ENCODE measurements at regions not wholly inside any gene's neighbourhood (a gene's known extent, or its start where the extent isn't known, plus 50 kb on each side); places are given as distances from the start of the nearest gene placed in this dataset.

DNA sequence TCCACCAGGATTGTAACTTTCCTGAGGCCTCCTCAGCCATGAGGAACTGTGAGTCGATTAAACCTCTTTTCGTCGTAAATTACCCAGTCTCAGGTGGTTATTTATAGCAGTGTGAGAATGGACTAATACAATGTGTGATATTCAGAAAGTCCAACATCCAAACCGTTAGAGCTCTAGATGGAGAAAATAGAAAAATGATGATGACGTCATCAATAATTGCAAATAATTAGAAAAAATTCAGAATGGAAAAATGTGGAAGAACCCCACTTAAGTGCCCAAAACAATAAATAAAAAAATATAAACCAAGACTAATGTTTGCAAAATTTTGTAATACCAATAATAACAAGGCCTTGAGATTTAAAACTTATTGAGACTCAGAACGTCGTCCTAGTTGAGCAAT is 103.0 kb upstream of the PLPPR5 start:
- Histone ChIP-seq H3K4me3 (ENCODE audit: low read length) (no peak overlapping the region), H3K36me3 (ENCODE audit: insufficient read depth, low read length) (no peaks in the 10 kb centered on the region), H3K9me3 (ENCODE audit: low read length) (no peaks in the 10 kb centered on the region), H3K27me3 (ENCODE audit: insufficient read depth, low read length, poor library complexity, severe bottlenecking) (no peaks in the 10 kb centered on the region), H3K4me1 (ENCODE audit: insufficient read depth, low read length) (no peaks in the 10 kb centered on the region), H3K27ac (ENCODE audit: low read depth, low read length) (no peak overlapping the region)
- Mint-ChIP-seq H3K9me3 (no peaks in the 10 kb centered on the region), H3K4me1 (peaks cover 0 to 5% (median 5%) of the 10 kb centered on the region in 3 donors), H3K27ac (no peak overlapping the region), H3K4me3 (no peak overlapping the region), H3K36me3 (no peaks in the 10 kb centered on the region), H3K27me3 (peaks cover 0 to 2% of the 10 kb centered on the region in 2 donors)
- DNase-seq = no peak
- POLR2A ChIA-PET = no interaction called here
- CTCF ChIA-PET = no interaction called here

DNA sequence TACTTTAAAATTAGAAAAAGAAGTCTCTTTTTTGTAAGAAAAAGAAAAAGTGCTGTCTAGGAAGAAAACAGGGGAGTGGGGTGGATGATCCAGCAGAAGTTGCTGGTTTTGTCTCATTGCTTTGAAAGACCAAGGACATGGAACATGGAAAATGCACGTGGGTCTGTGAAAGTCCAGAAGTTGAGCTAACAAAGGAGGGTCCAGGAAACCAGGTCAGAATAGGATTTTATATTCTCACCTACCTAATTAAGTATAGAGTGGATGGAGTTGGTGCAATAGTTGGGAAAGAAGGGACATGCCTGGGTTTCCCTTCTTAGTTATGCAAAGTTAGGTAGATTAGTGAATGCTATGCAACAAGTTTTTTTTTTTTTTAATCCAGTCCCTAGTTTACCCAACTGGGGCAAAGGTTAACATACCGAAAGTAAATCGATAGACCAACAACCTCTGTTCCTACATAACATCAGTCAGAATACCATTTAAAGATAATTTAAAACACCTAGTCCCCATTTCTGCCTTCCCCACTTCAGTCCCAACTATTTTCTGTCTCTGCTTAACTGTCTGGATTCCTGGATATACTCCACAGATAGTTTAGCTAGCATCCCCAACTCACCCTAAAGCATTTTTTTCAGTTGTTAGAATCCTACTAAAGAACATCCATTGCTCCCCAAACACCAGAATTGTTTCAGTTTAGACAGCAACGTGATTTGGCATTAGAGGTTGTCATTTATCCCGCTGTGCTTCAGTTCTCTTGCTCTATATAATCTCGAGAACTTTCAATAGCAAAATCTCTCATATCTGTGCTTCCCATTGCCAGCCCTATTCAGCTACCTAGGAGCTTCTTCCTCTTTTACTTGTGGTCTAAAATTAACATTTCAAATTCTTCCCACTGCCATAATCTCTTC is 105.7 kb upstream of the PLPPR5 start:
- Mint-ChIP-seq H3K36me3 (no peaks in the 10 kb centered on the region), H3K27ac (no peak overlapping the region), H3K27me3 (peaks cover 3 to 4% of the 10 kb centered on the region in 2 donors), H3K4me3 (no peak overlapping the region), H3K4me1 (peaks cover 0 to 5% (median 5%) of the 10 kb centered on the region in 3 donors), H3K9me3 (no peaks in the 10 kb centered on the region)
- Histone ChIP-seq H3K27me3 (ENCODE audit: insufficient read depth, low read length, poor library complexity, severe bottlenecking) (no peaks in the 10 kb centered on the region), H3K27ac (ENCODE audit: low read depth, low read length) (no peak overlapping the region), H3K9me3 (ENCODE audit: low read length) (no peaks in the 10 kb centered on the region), H3K4me1 (ENCODE audit: insufficient read depth, low read length) (no peaks in the 10 kb centered on the region), H3K36me3 (ENCODE audit: insufficient read depth, low read length) (no peaks in the 10 kb centered on the region), H3K4me3 (ENCODE audit: low read length) (no peak overlapping the region)
- no peak for DNase-seq
- CTCF ChIA-PET = interaction anchor here (1.5 kb wide), 1 partner anchor 12 kb away, joined by 3 read pairs; no protein-coding TSS in a partner anchor
- POLR2A ChIA-PET = no interaction called here

DNA sequence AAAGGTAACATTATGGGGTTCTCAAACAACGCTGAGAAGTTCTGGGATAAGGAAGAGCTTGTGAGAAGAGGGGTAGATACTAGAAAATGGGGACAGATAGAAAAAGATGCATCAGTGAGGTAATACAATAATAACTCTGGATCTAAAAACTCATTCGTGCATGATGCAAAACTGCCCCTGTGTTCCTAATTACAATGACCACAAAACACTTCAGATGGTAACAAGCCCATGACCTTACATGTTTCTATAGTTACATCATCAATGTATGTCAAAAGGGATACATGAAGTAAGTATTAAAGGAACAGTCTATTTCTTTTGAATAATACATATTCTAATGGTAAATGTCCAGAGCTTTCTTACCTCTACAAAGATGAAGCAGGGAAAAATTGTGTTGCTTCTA is 110.6 kb upstream of the PLPPR5 start:
- Histone ChIP-seq H3K4me1 (ENCODE audit: insufficient read depth, low read length) (no peaks in the 10 kb centered on the region), H3K9me3 (ENCODE audit: low read length) (no peaks in the 10 kb centered on the region), H3K4me3 (ENCODE audit: low read length) (no peak overlapping the region), H3K27ac (ENCODE audit: low read depth, low read length) (no peak overlapping the region), H3K27me3 (ENCODE audit: insufficient read depth, low read length, poor library complexity, severe bottlenecking) (no peaks in the 10 kb centered on the region), H3K36me3 (ENCODE audit: insufficient read depth, low read length) (no peaks in the 10 kb centered on the region)
- Mint-ChIP-seq H3K27me3 (peaks cover 1 to 4% of the 10 kb centered on the region in 2 donors), H3K4me1 (peaks cover 0 to 5% (median 0%) of the 10 kb centered on the region in 3 donors), H3K36me3 (no peaks in the 10 kb centered on the region), H3K9me3 (no peaks in the 10 kb centered on the region), H3K4me3 (no peak overlapping the region), H3K27ac (peak overlapping the region in 1 of 8 donors; percentile 1)
- no peak for DNase-seq
- ChIA-PET CTCF (no interaction called here), POLR2A (no interaction called here)

DNA sequence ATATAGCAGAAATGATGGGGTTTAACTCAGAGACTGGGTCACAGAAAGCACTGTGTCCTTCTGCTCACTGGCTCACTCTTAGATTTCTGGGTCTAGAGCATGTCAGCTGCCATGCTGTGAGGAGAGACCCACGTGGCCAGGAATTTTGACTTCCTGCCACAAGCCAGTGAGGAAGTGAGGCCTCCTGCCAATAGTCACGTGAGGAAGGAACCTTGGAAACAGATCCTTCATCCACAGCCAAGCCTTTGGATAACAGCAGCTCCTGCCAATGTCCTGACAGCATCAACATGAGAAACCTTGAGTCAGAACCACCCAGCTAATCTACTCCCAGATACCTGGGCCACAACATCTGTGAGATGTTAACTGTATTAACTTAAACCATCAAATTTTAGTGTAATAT is 114.5 kb upstream of the PLPPR5 start:
- Mint-ChIP-seq H3K9me3 (no peaks in the 10 kb centered on the region), H3K4me1 (no peaks in the 10 kb centered on the region), H3K27me3 (peaks cover 3 to 4% of the 10 kb centered on the region in 2 donors), H3K36me3 (no peaks in the 10 kb centered on the region), H3K4me3 (no peak overlapping the region), H3K27ac (no peak overlapping the region)
- no peaks in the 10 kb centered on the region for H3K36me3 ChIP-seq (ENCODE audit: insufficient read depth, low read length)
- H3K4me1 ChIP-seq (ENCODE audit: insufficient read depth, low read length) = no peaks in the 10 kb centered on the region
- DNase-seq = no peak
- H3K27ac ChIP-seq (ENCODE audit: low read depth, low read length) = no peak overlapping the region
- no peak overlapping the region for H3K4me3 ChIP-seq (ENCODE audit: low read length)
- H3K27me3 ChIP-seq (ENCODE audit: insufficient read depth, low read length, poor library complexity, severe bottlenecking) = no peaks in the 10 kb centered on the region
- POLR2A ChIA-PET = no interaction called here
- H3K9me3 ChIP-seq (ENCODE audit: low read length) = no peaks in the 10 kb centered on the region
- CTCF ChIA-PET = no interaction called here

DNA sequence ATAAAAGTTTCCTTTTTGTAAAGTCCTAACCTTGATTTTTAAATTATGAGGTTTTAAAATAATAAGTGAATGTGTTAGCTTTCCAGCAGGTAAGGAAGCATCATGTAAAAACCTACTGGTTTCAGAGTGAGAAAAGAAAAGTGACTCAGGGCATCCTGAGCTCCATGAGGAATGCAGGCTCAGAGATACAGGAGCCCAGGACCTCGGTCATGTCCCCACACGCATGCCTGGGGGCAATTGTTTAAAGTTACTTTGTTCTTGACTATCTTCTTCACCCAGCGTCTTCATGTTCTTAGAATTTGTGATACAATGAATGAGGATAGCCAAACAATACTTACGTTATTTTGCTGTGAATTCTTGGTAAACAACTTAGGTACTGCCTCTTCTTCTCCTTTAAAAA is 117.4 kb upstream of the PLPPR5 start:
- CTCF ChIA-PET = interaction anchor here (0.9 kb wide), 1 partner anchor 12 kb away, joined by 3 read pairs; no protein-coding TSS in a partner anchor
- POLR2A ChIA-PET = no interaction called here
- Mint-ChIP-seq H3K9me3 (peaks cover 0 to 3% (median 0%) of the 10 kb centered on the region in 5 donors), H3K4me3 (no peak overlapping the region), H3K4me1 (no peaks in the 10 kb centered on the region), H3K27me3 (peaks cover 0 to 1% of the 10 kb centered on the region in 2 donors), H3K27ac (no peak overlapping the region), H3K36me3 (no peaks in the 10 kb centered on the region)
- no peaks in the 10 kb centered on the region for H3K4me1 ChIP-seq (ENCODE audit: insufficient read depth, low read length)
- no peaks in the 10 kb centered on the region for H3K36me3 ChIP-seq (ENCODE audit: insufficient read depth, low read length)
- no peak overlapping the region for H3K4me3 ChIP-seq (ENCODE audit: low read length)
- no peaks in the 10 kb centered on the region for H3K27me3 ChIP-seq (ENCODE audit: insufficient read depth, low read length, poor library complexity, severe bottlenecking)
- DNase-seq = no peak
- H3K9me3 ChIP-seq (ENCODE audit: low read length) = no peaks in the 10 kb centered on the region
- no peak overlapping the region for H3K27ac ChIP-seq (ENCODE audit: low read depth, low read length)

DNA sequence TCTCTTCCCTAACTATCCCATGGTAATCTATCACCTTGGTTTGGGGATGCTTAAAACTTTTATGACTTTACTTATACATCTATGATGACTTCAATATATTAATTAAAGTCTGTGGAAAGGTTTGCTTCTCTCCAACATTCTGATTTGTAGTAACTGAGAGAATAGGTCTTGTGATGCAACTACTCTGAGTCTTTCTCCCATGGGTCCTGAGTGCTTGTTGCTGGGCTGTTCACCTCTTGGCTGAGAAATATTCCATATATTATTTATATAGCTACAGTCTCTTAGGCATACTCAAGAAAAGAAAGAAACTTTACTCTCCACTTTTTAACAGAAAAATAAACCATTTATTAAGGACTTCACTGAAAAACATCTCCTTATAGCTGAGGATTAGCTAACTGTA is 119.3 kb upstream of the PLPPR5 start:
- Histone ChIP-seq H3K27me3 (ENCODE audit: insufficient read depth, low read length, poor library complexity, severe bottlenecking) (no peaks in the 10 kb centered on the region), H3K36me3 (ENCODE audit: insufficient read depth, low read length) (no peaks in the 10 kb centered on the region), H3K9me3 (ENCODE audit: low read length) (no peaks in the 10 kb centered on the region), H3K27ac (ENCODE audit: low read depth, low read length) (no peak overlapping the region), H3K4me3 (ENCODE audit: low read length) (no peak overlapping the region), H3K4me1 (ENCODE audit: insufficient read depth, low read length) (no peaks in the 10 kb centered on the region)
- H3K27me3 Mint-ChIP-seq = peaks cover 0 to 1% of the 10 kb centered on the region in 2 donors
- no peak overlapping the region for H3K4me3 Mint-ChIP-seq
- H3K36me3 Mint-ChIP-seq = no peaks in the 10 kb centered on the region
- no peak for DNase-seq
- POLR2A ChIA-PET = no interaction called here
- H3K4me1 Mint-ChIP-seq = no peaks in the 10 kb centered on the region
- CTCF ChIA-PET = no interaction called here
- H3K9me3 Mint-ChIP-seq = peaks cover 0 to 3% (median 2%) of the 10 kb centered on the region in 5 donors
- H3K27ac Mint-ChIP-seq = no peak overlapping the region

DNA sequence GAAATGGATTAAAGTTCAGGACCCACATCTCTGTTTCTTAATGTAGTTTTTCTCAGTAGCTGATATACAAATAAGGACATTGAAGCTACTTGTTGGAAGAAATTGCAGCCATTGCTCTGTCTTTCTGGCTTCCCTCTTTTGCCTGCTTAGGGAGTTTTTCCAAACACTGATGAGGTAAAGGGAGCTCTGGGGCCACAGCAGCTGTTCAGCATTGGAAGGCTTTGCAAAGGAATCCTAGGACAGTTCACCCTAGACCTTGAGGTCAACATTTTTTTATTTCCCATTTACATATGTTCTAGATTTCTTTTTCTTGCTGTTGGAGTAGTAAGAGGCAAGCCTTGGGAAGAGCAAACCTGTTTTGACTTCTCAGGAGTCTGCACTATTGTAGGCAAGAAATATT is 126.9 kb upstream of the PLPPR5 start:
- Histone ChIP-seq H3K4me1 (ENCODE audit: insufficient read depth, low read length) (no peaks in the 10 kb centered on the region), H3K9me3 (ENCODE audit: low read length) (no peaks in the 10 kb centered on the region), H3K27ac (ENCODE audit: low read depth, low read length) (no peak overlapping the region), H3K27me3 (ENCODE audit: insufficient read depth, low read length, poor library complexity, severe bottlenecking) (no peaks in the 10 kb centered on the region), H3K36me3 (ENCODE audit: insufficient read depth, low read length) (no peaks in the 10 kb centered on the region), H3K4me3 (ENCODE audit: low read length) (no peak overlapping the region)
- no peak for DNase-seq
- Mint-ChIP-seq H3K9me3 (peaks cover 0 to 2% (median 0%) of the 10 kb centered on the region in 5 donors), H3K4me1 (no peaks in the 10 kb centered on the region), H3K27me3 (peaks cover 1 to 15% of the 10 kb centered on the region in 2 donors), H3K36me3 (no peaks in the 10 kb centered on the region), H3K27ac (no peak overlapping the region), H3K4me3 (no peak overlapping the region)
- CTCF ChIA-PET = no interaction called here
- POLR2A ChIA-PET = no interaction called here

DNA sequence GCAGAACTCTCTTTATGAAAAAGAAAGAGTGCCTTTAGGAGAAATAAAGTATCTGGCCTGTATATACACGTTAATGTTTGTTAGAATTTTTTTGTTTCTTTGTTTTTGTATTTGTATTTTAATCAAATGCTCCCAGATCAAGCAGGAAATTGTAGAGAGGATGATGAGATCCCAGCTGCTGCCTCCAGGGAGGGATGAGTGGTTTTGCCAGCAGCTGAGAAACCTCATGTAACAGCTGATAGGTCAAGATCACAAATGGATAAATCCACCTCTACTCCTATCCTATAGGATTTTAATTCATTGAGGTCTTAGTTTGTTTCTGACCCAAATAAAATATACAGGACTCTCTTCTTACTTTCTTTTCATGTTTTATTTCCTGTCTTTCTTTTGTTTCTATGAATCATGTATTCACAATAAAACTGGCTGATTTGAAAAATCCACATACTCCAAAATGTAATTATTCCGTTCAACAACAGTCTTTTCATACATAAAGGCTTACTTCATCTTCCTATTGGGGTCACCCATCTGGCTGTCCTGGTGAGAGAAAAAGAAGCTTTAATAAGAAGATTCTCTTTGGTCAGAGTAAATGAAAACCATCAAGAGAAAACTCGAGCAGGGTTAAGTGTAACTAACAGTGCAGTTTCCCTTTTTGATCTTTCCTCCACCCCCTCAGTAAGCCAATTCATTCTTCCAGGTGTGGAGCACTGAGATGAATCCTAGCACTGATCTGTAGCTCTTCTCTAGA is 129.3 kb upstream of the PLPPR5 start:
- Histone ChIP-seq H3K9me3 (ENCODE audit: low read length) (no peaks in the 10 kb centered on the region), H3K27me3 (ENCODE audit: insufficient read depth, low read length, poor library complexity, severe bottlenecking) (no peaks in the 10 kb centered on the region), H3K27ac (ENCODE audit: low read depth, low read length) (no peak overlapping the region), H3K36me3 (ENCODE audit: insufficient read depth, low read length) (no peaks in the 10 kb centered on the region), H3K4me3 (ENCODE audit: low read length) (no peak overlapping the region), H3K4me1 (ENCODE audit: insufficient read depth, low read length) (no peaks in the 10 kb centered on the region)
- ChIA-PET POLR2A (no interaction called here), CTCF (interaction anchor here (1.3 kb wide), 1 partner anchor 28 kb away, joined by 3 read pairs; no protein-coding TSS in a partner anchor)
- no peak overlapping the region for H3K27ac Mint-ChIP-seq
- peaks cover 4 to 15% of the 10 kb centered on the region in 2 donors for H3K27me3 Mint-ChIP-seq
- no peaks in the 10 kb centered on the region for H3K36me3 Mint-ChIP-seq
- no peak overlapping the region for H3K4me3 Mint-ChIP-seq
- H3K9me3 Mint-ChIP-seq = peaks cover 0 to 5% (median 0%) of the 10 kb centered on the region in 5 donors
- no peaks in the 10 kb centered on the region for H3K4me1 Mint-ChIP-seq
- no peak for DNase-seq

Measured in CD8-positive, alpha-beta memory T cell (primary cell).